GM19035 (cell line): ENCODE measurements at regions not wholly inside any gene's neighbourhood (a gene's known extent, or its start where the extent isn't known, plus 50 kb on each side); places are given as distances from the start of the nearest gene placed in this dataset.

ENCODE experiments used
- ATAC-seq: cut with Tn5 transposase; IDR thresholded peaks from one replicate; pipeline ENCODE4 v1.9.1; 2021; ENCODE audit not compliant: unreplicated experiment

GRCh38 chr5:160960592-160960991, 108.6 kb upstream of the ATP10B start:
- no peak for ATAC-seq

- ATAC-seq = no peak
Measured at GRCh38 chr5:160959804-160960203, 107.8 kb upstream of the ATP10B start.

DNA sequence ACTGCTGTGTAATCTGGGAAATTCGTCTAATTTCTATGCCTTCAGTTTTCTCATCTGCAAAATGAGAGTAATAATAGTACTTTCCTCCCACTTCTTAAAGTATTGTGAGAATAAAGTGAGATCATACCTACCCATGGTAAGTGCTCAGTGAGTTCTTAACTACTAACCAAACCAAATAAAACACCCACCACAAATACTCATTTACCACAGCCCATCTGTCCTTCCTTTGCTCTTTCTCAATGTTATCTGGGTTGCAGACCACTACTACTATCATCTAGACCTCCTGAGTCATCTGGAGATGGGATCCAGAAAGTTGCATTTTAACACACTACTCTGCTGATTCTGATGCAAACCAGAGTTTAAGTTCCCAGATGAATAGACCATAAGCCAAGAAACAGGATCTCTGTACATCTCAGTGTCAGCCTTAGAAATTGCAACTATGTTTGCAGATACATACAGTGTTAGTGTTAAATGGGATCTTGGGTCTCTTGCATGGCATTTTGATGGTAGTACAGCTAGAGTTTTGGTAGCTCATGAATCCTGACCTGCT, 105.4 kb upstream of the ATP10B start:
- no peak for ATAC-seq

- no peak for ATAC-seq
Measured at GRCh38 chr5:160956051-160956450, 104.0 kb upstream of the ATP10B start.

DNA sequence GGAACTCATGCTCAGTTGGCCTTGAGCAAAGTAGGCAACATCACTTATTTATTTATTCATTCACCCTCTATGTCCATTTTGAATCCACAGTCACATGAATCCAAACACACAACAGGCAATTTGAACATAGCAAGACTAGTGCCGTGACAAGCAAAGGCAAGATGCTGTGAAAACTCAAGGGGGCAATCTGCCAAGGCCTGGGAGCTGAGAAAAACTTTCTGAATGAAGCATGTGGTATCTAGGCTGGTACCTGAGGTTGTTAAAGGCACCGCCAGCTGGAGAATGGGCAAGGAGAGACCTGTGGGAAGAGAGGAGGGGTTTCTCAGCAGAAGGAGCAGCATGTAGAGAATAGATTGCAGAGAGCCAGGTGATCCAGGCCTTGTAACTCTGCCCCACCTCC, 98.3 kb upstream of the ATP10B start:
- no peak for ATAC-seq

- no peak for ATAC-seq
Measured at GRCh38 chr5:160940725-160941124, 88.7 kb upstream of the ATP10B start.

DNA sequence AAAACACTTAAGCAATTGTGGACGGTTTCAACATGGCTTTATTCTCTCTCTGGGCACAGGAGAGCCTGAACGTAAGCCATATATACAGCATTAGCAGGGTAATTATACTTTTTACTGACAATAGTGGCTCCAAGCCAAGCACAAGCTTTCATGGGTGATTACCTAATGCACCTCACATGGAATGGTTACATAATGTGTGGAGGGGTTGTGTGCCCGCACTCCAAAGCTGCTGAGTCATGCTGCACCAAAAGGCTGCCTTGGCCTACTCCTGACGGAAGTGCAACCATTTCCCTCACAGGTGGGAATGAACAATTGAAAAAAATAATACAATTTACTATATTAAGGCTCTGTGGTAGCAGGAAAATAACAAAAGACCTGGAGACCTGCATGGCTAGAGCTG, 86.5 kb upstream of the ATP10B start:
- ATAC-seq = no peak

DNA sequence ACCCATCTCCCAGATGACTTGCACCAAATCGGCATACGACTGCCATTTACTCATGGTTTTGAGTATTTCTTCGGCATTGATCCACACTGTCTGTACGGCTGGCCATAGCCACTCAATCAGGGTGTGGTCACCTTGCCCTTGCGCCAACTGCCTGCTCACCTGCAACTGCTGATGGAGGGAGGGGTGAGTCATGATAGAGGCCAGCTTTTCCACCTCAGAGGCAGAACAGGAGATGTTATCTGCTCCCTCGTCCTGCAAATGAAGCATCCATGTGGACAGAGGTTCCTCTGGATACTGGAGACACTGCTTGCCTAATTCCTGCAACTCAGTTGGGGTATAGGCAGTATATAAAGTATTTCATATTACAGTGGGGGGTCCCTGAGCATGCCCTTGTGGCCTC, 85.6 kb upstream of the ATP10B start:
- no peak for ATAC-seq

DNA sequence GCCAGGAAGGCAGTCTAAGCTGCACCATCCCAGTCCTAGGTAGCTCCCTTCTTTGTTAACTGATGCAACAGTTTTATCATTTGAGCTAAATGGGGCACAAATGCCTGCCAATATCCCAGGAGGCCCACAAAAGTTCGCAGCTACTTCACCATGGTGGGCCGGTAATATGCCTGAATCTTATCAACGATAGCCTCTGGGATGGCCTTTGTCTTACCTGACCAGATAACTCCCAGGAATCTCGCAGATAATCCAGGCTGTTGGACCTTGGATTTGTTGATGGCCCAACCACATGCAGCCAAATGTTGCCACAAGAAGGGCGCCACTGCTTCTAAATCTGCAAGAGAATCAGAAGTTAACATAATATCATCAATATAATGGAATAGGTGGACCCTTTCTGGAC, 83.8 kb upstream of the ATP10B start:
- ATAC-seq = no peak

- no peak for ATAC-seq
Measured at GRCh38 chr5:160931283-160931682, 79.3 kb upstream of the ATP10B start.

DNA sequence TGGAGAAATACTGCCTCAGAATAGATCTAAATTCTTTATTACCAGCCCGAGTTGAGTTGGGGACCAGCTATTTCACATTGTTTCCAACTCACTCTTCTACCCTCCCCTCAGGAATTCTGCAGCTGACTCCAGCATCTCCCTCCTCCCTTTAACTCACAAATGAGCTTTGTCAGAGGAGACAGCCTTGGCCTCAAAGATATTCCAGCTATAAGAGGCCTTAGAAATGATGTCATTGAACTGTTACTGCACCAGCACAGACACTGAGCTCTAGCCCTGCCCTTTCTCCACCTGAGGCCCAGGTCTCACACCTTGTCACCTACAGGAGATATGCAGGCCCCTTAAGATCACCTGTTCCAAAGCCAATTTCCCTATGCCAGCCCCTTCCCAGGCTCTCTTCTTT, 78.4 kb upstream of the ATP10B start:
- no peak for ATAC-seq

DNA sequence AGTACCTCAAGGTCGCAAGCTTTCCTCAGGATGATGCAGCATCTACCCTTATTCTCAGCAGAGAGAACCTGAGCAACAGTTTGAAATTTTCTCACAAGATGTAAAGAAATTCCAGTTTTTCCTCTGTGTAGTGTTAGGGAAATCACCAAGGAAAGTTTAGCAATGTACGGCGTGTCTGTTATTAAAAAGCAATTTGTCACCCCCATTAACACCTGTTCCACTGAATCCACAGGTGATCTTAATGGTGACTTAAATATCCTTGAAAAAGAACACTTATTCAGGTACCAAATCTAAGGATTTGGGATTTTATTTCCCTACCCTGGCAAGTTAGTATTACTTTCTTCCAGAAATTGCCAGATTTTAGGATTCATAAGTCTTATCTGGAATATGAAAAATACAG, 77.9 kb upstream of the ATP10B start:
- ATAC-seq = no peak

- no peak for ATAC-seq
Measured at GRCh38 chr5:160929360-160929759, 77.3 kb upstream of the ATP10B start.

DNA sequence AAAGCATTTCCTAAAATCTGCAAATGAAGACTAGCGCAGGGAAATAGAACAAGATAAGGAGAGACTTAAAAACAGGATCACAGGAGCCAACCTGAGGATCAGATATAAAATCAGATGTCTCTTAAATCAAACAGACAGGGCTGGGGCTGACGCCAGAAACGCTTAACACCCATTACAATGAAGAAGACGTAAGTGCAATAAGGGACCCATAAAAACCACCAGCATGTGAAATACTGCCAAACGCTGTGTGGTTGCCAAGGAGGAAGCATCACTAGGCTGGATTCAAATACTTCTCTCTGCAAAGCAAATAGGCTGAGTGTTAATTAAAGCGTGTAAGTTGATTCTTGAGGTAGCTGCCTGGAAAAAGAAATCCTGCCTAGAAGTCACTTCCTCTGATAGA, 74.4 kb upstream of the ATP10B start:
- ATAC-seq = no peak

DNA sequence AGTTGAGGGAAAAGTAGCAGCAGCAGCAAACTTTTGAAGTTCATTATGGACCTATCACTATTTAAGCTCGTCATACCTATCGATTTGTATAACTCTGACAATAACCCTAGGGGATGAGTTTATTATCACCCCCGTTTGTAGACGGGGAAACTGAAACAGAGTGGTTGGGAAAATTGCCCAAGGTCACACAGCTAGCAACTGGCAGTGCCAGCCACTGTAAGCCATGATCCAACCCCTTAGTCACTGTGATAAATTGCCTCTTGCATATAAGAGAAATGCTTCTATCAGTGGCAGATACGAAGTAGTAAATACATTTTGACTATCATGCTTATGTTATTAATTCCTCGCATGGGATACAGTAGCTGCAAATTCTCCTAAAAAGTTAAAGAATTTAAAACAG, 73.3 kb upstream of the ATP10B start:
- no peak for ATAC-seq

DNA sequence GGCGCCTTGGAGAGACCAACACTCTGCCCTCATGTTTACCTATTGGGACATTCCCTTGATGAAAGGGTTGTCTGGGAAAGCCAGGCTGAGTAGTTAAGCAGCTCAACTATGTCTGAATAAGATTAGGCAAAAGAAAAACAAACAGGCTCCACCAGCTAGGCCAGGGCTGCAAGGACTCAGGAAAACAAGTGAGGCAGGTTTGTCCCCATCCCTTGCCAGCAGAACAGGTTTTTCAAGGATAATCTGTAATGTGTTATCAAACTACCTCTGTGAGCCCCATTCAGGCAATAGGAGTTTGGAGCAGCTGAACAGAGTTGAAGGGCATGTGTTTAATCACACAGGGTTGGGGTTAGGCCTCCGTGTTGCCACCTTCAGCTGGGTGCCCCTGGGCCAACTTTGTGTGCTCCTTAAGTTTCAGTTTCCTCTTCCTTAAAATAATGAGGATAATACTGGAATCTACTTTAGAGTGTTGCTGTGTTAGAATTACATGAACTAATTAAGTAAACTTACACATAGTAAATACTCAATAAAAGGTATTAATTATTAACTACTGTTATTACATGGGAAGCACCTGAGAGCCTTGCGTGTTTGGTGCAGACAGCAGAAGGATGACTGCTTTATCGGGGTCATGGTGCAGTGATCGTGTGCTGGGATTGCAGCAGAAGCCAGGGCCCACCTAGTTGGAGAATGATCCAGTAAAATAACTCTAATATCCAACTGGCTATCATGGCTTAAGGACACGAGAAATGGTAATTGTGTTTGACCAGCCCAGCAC, 72.1 kb upstream of the ATP10B start:
- no peak for ATAC-seq

DNA sequence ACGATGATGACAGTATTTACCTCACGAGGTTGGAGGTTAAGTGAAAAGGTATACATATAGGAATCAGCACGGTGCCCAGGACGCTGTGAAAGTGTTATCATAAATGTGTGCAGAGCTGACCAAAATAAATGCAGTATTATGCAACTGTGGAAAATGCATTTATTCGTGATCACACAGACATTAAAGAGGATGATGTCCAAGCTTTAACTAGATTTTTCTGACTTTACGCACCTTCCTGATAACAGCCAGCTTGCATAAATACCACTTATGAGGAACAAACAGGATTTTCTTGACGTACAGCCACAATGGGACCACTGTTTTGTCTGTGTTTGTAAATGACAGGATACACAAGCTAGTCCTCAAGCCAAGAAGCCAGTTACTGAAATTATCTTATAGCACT, 71.4 kb upstream of the ATP10B start:
- ATAC-seq = no peak

DNA sequence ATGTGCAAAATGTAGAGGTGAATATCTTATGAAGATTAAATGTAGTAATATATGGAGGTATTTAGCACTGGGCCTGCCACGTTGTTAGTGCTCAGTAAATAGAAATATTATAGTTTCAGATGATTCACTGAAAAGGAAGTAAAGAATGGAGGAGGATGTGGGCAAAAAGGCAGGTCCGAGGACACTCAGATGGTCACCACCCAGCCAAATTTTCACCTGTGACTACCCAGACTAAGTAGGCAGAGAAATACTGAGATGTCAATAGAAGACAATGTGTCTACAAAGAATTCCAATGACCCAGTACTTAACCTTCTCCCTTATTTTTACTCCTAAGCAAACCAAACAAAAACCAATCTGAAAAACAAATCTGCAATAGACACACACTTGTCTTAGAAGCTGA, 70.3 kb upstream of the ATP10B start:
- no peak for ATAC-seq

DNA sequence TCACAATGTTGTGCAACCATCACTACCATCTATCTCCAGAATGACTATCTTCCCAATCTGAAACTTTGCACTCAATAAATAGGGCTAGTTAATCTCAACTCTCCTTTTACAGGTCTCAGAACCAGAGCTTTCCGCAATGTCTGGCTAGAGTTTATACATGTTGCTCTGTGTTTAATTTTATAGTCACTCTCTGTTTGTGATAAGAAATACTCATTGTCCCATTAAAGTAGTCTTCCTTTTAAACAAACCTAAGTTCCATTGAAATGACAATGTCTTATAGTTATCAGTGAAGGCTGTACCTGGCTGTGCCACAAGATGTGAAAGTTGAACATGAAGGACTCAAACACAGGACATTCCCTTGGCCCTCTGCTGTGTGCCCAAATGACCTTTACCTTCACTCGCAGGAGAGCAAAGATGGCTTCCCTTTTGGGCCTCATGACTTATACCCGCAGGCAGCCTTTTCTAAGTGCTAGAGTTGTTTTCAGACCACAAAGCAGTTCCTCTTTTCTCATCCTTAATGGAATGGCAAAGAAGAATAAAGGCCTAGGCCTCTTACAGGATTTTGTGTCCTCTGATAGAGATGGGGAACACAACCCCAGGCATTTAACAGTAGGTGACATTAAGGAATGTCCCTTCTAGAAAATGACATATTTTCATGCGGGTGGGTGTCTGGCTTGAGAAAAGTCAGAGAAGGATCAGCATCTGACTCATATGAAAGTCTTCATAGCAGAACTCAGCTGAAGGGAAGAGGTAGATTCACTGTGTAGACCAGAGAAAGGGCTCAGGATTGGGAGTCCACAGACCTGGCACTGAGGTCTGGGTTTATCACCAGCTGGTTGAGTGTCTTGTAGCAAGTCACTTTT, 69.6 kb upstream of the ATP10B start:
- ATAC-seq = no peak

DNA sequence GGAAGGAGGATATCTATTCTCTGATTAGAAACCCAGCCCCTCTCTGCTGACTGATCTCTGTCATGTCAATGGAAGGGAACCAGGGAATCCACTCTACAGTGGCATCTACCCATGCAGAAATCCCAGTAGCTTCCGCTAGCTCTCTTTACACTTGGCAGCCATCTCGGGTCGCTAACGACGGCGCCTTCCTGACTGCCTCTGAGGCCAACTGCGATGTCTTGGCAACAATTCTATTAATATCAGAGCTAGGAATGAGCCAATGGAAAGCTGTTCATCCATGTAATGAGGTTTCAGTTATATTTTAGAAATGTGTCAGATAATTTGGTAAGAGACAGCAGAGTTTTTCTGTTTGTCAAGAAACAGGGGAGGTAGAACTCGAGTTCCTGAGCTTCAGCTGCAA, 67.6 kb upstream of the ATP10B start:
- ATAC-seq = no peak

DNA sequence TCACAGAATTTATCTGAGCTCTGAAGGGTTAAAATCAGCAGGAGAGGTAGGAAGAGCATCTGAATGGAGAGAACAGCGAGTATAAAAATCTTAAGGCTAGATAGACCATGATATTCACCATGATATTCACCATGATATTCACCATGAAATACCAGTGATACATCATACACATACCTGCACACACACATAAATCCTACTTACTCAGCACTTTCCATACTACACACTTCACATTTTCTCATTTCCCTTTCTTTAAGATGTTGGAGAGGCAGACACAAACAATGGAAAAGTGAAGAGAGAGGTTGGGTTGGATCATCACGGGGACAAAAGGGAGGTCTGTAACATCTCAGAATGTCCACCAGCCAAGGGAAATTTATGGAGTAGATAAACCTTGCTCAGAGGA, 66.4 kb upstream of the ATP10B start:
- ATAC-seq = no peak

DNA sequence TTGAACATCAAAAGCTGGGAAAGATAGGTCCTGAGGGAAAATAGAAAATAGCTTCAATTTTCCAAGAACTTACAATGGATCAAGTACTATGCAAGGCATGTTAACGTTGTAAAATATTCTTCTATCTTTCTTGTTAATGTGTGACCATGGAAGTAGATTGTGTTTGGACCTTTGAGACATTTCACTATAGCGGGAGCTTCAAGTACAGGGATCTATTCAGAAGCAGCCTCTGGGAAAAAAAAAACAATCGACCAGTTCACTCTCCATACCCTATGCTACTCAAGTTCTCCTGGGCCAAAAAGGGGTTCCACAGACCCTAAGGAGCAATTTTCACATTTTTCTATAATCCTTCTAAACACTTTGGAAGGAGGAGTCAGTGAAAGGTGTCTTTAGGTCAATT, 54.1 kb upstream of the ATP10B start:
- no peak for ATAC-seq
